Stimulated activated CD4-positive, alpha-beta T cell treated with anti-CD3 and anti-CD28 coated beads, TNF-alpha, amount 100 ng/mL, for 4 hours (primary cell): ENCODE measurements at regions not wholly inside any gene's neighbourhood (a gene's known extent, or its start where the extent isn't known, plus 50 kb on each side); places are given as distances from the start of the nearest gene placed in this dataset.

Experiments used
- DNase-seq, 3 experiments: peaks; one replicate each; pipeline ENCODE4 v3.0.0-alpha.2; 2020; ENCODE audit warnings: low read depth in 3 of 3

- DNase-seq = no peak
Observed at GRCh38 chr20:43803276-43803675, 76.5 kb upstream of the GTSF1L start.

- DNase-seq = no peak
Observed at GRCh38 chr20:43800186-43800585, 73.4 kb upstream of the GTSF1L start.

- DNase-seq = no peak
Observed at GRCh38 chr20:43799741-43800140, 72.9 kb upstream of the GTSF1L start.

GRCh38 chr20:43799150-43799711 is 72.4 kb upstream of the GTSF1L start:
- no peak for DNase-seq

GRCh38 chr20:43798291-43799149 is 71.7 kb upstream of the GTSF1L start:
- no peak for DNase-seq

GRCh38 chr20:43794326-43794725 is 67.5 kb upstream of the GTSF1L start:
- no peak for DNase-seq

GRCh38 chr20:43789593-43789992 is 62.8 kb upstream of the GTSF1L start:
- no peak for DNase-seq

GRCh38 chr20:43787937-43788336 is 61.1 kb upstream of the GTSF1L start:
- DNase-seq = no peak

- DNase-seq = no peak
Observed at GRCh38 chr20:43786885-43787284, 60.1 kb upstream of the GTSF1L start.

- DNase-seq = no peak
Observed at GRCh38 chr20:43781215-43781614, 54.4 kb upstream of the GTSF1L start.

GRCh38 chr20:43778375-43778774 is 51.6 kb upstream of the GTSF1L start:
- no peak for DNase-seq

GRCh38 chr20:43776691-43777090 is 49.9 kb upstream of the GTSF1L start:
- DNase-seq = no peak
